ENCODE measurements at regions not wholly inside any gene's neighbourhood (a gene's known extent, or its start where the extent isn't known, plus 50 kb on each side); places are given as distances from the start of the nearest gene placed in this dataset.
"Not testable (repeated sequence)": the region's sequence is repeated elsewhere in the genome, so short reads cannot be mapped to it uniquely, and the experiment has no call there.

GRCh38 chr3:117005274-117005673, 295.7 kb downstream of the TUSC7 start:
- DNase-seq (ENCODE audit: low spot score) = no peak

- no peak for DNase-seq (ENCODE audit: low spot score)
Measured at GRCh38 chr3:117005911-117006522, 296.4 kb downstream of the TUSC7 start.

- DNase-seq (ENCODE audit: low spot score) = no peak
Measured at GRCh38 chr3:117010318-117010717, 300.7 kb downstream of the TUSC7 start.

GRCh38 chr3:117011687-117012250, 302.2 kb downstream of the TUSC7 start:
- DNase-seq (ENCODE audit: low spot score) = no peak

DNA sequence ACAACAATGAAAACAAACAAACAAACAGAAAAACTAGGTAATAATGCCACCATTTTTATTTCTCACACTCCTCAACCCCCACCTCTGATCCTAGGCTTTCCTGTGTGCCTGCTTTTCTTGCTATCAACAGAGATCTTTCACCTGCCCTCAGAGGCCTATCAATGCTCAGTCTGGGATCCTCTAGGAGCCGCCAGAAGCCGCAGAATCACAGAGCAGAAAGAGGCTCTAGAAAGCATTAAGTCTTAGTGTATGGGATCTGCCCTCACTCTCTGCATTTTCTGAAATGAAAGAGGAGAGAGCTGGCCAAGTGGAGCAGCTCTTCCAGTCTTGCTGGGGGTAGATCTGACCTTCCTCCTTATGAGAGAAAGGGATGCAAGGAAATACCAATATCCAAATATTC, 306.8 kb downstream of the TUSC7 start:
- no peak for DNase-seq (ENCODE audit: low spot score)

DNA sequence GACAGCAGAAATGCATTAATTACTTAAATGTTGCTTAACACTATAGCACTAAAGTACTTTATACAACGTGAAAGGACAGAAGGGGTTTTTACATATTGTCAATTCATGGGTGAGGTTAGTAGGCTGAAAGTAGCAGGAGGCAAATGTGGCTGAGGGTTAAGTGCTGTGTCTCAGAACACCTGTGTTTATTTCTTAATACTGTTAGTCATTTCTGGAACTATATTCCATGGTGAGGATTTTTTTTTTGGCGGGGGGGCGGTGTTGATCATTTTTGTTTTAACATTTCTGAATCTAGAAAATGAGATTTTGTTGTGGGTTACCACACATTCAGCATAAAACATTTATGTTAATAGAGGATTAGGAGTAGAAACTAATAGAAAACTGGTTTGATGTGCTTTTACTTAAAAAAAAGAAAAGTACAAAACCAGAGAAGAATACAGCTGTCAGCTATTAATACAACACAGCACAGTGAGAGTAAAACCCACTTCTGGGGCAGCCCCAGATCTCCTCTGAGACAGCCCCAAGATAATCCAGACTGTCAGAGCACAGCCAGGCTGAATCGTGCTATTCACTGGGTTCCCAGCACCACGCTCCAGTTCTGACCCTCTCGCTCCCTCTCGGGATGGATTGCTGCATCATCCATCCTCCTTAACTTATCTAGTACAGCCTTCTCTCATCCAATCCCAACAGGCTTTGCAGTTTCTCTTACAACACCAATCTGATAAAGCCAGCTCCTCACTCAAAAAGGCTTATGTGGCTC, 307.7 kb downstream of the TUSC7 start:
- DNase-seq (ENCODE audit: low spot score) = no peak

DNA sequence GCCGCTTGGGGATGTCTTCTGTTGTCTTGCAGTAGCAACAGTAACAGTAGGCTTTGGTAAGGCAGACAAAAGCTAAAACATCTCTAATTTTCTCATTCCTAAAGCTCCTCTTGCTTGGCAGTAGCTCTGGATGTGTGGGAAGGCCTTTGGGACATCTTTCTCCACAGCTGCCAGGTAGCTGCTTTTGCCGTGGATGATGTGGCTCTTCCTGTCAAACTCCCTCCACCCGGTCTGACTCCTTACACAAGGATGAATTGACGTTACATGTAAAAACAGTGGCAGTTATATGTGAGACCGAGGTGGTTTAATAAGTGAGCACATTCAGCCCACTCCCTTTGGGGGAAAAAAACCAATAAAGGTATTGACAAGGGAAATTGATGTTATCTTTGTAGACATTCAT, 309.1 kb downstream of the TUSC7 start:
- no peak for DNase-seq (ENCODE audit: low spot score)

DNA sequence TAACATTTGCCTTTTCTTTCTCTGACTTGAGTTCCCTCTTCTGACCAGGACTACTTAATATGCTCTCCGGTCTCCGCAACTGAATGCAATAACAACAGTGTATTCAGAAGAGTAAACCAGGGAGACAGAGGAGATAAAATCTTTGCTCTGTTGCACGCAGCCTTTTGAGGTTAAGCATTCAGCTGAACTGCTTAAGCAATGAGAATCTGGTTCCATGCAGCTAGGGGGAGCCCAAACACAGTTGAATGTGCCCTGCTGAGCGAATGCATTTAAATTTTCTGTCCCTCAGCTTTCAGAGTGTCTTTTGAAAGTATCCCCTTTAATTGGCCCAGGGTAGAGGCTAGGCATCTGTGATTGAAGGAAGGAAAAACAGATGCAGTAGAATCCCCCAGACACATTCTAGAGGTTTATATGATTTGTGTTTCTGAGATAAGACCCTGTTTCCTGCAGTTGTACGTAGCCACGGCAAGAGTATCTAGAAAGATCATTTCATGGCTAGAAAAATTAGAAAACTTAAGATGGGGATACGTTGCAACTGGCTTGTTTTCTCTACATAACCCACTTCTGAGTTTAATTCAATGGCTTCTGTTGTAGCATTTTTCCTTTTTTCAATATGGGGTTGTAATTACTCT, 309.6 kb downstream of the TUSC7 start:
- peak; percentile 41 for DNase-seq (ENCODE audit: low spot score)

DNA sequence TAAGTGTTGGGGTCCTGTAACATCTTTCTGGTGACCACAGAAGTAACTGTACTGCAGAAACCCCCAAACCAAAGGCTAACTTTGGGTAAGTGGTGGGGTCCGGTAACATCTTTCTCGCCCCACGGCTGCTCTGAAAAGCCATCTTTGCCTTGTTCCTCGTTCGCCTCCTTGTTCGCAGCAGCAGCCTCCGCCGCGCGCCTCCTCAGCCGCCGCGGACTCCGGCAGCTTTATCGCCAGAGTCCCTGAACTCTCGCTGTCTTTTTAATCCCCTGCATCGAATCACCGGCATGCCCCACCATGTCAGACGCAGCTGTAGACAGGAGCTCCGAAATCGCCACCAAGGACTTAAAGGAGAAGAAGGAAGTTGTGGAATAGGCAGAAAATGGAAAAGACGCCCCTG, 316.8 kb downstream of the TUSC7 start:
- no peak for DNase-seq (ENCODE audit: low spot score)

- no peak for DNase-seq (ENCODE audit: low spot score)
Measured at GRCh38 chr3:117035745-117036144, 326.2 kb downstream of the TUSC7 start.

DNA sequence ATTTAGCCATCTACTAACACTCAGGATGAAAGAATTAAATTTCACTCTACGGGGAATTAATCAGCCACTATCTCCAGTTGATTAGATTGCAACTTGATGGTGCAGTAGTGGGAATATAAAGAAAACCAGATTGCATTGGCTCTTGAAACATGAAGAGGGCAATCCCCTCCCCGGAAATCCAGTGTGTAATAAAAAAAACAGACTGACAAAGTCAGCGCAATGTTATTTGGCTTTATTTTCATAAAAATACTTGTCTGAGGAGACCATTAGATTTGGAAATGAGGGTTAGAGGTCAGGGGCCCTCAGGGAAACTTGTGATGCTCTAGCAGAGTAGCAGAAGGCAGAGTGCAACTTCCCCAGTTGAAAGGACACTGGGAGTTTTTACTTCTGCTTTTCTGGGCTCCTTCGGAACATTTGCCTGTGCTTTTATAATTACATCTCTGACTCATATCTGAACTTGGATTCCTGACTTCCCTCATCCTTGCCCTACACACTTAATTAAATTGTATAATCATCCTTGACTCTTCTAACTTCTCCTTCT, 326.8 kb downstream of the TUSC7 start:
- peak; percentile 18 for DNase-seq (ENCODE audit: low spot score)

DNA sequence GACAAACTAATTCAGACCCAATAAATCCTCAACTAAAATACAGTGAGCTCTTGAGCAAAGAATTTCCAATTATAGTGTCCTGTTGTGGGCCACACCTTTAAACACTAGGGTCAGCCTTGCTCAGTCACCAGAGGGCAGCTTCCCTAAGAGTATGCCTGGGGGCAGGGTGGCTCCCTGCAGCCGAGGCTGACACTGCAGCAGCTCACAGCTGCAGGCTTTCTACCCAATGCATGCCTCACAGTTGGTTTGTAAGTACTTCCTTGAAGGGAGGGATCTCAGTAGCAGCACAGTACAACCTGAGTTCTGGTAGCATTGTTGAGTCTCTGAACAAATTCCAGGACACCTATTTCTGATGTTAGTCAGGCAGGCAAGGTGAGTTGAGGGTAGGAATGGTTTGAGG, 335.6 kb downstream of the TUSC7 start:
- DNase-seq (ENCODE audit: low spot score) = no peak

GRCh38 chr3:117047951-117048705, 338.5 kb downstream of the TUSC7 start:
- DNase-seq (ENCODE audit: low spot score) = no peak

DNA sequence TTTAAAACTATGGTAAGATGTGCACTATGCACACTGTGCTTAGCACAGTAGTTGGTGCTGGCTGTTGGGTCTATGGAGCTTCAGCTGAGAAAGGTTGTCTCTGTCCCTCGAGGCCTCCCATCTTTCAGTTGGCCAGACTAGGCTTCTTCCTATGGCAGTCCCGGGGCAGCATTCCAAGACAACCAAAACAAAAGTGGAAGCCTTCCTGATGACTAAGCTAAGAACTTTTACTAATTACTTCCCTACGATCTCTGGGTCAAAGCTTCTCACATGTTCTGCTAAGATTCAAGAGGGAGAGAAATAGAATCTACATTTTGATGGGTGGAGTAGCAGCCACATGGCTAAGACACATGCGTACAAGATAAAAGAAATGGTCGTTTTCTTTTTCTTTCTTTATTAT, 342.8 kb downstream of the TUSC7 start:
- peak; percentile 16 for DNase-seq (ENCODE audit: low spot score)

GRCh38 chr3:117054556-117054955, 345.0 kb downstream of the TUSC7 start:
- no peak for DNase-seq (ENCODE audit: low spot score)

DNA sequence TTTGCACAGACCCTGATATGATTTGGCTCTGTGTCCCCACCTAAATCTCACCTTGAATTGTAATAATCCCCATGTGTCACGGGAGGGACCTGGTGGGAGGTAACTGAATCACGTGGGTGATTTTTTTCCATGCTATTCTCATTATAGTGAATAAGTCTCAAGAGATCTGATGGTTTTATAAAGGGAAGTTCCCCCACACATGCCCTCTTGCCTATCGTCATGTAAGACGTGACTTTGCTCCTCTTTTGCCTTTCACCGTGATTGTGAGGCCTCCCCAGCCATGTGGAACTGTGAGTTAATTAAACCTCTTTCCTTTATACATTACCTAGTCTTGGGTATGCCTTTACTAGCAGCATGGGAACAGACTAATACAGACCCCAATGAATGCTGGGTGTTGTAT, 347.4 kb downstream of the TUSC7 start:
- DNase-seq (ENCODE audit: low spot score) = not testable (repeated sequence)

GRCh38 chr3:117059067-117059955, 349.7 kb downstream of the TUSC7 start:
- no peak for DNase-seq (ENCODE audit: low spot score)

DNA sequence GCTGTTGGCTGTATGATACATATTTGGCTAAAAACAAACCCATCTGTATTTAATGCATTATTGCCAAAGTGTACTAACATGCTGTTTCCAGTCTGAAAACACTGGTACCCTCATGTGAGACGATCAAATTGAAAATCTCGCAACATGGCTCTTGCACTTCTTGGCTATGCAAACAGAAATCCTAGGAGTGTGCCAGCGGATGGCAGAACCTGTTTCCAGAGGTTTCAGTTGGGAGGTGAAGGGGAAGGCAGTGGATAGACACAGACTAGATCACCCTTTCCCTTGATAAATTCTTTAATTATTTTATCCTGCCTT, 350.3 kb downstream of the TUSC7 start:
- no peak for DNase-seq (ENCODE audit: low spot score)

- no peak for DNase-seq (ENCODE audit: low spot score)
Measured at GRCh38 chr3:117063930-117064329, 354.4 kb downstream of the TUSC7 start.

- no peak for DNase-seq (ENCODE audit: low spot score)
Measured at GRCh38 chr3:117068301-117068700, 358.7 kb downstream of the TUSC7 start.

GRCh38 chr3:117074826-117075225, 365.2 kb downstream of the TUSC7 start:
- DNase-seq (ENCODE audit: low spot score) = no peak
